OCI-M1 (cell line): ENCODE measurements at regions not wholly inside any gene's neighbourhood (a gene's known extent, or its start where the extent isn't known, plus 50 kb on each side); places are given as distances from the start of the nearest gene placed in this dataset.
"Not testable (repeated sequence)": the region's sequence is repeated elsewhere in the genome, so short reads cannot be mapped to it uniquely, and the experiment has no call there.

ENCODE experiments used
- DNase-seq: peaks from one replicate; lab custom pipeline; 2025; lab: John Stamatoyannopoulos, UW

DNA sequence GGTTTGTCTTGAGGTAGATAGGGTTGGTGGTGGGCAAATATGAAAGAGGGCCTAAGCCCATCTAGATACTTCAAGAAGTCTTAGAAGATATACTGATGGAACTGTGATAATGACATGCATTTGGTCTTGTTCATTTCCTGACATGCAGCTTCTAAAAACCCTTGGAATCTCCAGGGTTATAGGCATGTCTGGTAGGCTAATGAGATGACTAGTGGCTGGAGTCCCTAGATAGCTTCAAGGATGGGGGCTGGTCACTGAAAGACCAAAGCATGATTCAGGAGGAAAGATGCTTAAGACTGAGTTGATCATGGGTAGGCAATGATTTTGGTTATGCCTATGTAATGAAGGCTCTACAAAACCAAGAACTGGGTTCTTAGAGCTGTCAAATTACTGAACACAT, 217.9 kb upstream of the MOCS1 start:
- DNase-seq, result no peak

DNA sequence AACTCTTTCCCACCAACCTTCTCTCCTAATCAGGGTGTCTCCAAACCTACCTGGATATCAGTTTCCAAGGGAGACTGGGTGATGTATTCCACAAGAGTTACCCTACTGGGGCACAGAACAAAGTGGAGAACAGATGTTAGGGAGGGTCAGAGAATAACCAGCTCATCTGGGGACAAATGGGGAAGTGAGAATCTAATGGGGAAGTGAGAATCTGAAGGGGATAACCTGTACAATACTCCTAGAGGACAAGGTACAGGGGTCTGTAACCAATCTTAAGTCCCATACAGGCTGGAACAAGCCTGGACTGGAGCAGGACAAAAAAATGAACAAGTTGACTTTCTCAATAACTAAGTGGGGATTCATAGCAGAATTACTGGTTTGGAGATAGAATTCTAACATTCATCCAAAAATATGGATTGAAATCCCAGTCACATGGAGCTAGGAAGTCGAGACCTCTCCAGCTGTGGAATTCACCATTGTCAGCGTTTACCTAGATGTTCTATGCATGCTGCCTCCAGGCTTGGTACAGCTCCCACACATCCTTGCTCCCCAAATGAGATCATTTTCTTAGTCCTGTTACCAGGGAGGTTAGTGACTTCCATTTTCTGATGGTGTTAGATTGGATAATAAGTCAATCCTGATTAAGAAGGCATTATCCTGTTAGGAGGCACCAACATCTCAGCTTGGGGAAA, 214.8 kb upstream of the MOCS1 start:
- DNase-seq, result peak; percentile 50

DNA sequence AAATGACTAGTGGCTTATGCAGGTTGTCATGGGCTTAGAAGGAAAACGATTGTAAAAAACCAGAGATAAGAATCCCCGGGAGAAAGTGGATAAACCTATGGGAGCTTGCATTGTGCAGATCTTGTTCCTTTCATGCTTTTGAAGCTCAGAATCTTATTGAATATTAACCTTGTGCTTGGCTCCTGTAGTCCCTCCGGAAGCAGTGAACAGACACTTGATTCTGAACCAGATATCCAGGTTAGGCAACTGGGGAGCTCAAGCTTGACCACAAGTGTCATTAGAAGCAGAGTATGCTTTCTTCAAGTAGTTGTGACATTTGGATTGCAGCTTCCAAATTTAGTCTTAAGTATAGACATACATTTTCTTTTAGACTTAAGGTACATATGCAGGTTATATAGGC, 212.6 kb upstream of the MOCS1 start:
- no peak for DNase-seq

DNA sequence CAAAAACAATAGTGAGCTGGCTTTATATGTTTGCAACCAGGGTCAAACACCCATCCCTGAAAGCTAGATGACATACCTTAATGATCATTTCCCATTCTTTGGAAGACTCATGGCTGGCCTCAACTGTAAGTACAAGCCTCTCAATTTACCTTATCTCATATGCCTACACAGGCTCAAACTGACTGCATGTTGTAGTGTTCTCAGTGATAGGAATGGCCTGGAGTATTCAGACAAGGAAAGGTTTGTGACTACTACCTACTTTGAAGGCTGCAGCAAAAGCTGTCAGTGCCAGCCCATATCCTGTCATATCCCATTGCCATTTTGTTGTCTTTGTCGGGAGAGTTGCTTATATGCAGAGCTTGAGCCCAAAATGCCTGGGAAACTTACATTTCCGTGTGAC, 205.2 kb upstream of the MOCS1 start:
- DNase-seq, result peak; percentile 18

DNA sequence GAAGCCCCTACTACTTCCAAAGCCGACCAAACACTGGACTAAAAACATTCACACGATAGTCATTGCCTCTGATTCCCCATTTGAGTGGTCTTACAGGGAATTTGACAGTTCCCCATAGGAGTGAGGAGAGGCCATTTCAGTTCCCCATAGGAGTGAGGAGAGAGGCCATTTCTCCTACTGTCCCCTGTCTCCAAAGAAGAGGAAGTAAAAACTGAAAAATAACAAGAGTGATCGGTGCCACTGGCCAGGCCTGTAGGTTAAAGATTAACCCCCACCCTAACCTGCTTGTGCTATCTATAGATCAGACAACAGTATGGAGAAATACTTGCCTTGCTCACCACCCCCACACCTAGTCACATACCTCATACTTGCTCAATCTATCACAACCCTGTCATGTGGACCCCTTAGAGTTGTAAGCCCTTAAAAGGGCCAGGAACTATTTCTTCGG, 204.0 kb upstream of the MOCS1 start:
- peak; percentile 79 for DNase-seq

DNA sequence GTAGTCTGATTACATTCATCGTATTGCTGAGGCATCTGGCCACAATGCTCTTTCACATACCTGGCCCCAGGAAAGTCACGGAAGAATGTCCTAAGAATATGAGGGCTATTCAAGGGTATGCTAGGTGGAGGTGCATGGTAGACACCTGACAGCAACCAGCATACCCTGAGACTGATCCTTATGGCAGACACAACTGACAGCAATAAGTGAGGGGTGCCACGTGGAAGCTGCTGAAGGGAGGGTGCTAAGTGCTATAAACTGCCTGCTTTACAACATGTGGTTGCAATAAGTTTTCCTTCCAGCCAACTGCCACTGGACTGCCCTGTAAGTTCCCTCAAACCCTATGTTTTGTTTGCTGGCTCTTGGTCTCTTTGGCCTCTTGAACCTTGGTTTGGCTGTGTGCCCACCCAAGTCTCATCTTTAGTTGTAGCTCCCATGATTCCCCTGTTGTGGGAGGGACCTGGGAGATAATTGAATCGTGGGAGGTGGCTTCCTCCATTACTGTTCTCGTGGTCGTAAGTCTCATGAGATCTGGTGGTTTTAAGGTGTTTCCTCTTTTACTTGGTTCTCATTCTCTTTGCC, 201.3 kb upstream of the MOCS1 start:
- peak; percentile 73 for DNase-seq

DNA sequence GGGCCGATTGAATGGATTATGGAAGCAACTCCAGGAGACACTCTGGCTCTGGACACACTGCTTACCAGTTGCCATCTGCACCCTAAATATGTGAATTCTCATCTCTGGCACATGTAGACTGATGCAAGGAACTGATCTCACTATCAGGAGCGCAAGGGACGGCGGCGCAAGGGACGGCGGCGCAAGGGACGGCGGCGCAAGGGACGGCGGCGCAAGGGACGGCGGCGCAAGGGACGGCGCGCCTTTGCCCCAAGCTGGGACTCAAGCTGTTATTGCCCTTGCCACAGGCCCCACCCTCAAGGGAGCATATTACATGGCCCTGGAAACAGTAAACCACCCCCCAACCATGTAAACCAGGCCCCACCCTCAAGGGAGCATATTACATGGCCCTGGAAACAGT, 199.7 kb upstream of the MOCS1 start:
- not testable (repeated sequence) for DNase-seq

DNA sequence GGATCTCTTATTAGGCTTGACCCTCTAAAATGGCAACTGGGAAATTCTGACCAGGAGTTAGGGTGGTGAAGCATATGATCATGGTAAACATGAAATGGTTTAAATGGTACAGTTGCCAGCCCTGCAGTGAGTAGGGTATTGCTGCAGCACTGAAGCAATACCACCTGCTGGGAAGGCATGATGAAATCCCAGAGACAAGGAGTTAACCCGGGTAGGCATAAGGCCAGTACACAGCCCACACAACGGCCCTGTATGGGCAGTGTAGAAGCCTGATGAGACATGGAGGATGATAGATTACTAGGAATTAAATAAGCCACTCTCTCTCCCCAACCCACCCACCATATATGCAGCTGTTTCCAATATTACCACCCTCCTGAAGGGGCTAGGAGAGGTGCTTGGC, 197.4 kb upstream of the MOCS1 start:
- no peak for DNase-seq

DNA sequence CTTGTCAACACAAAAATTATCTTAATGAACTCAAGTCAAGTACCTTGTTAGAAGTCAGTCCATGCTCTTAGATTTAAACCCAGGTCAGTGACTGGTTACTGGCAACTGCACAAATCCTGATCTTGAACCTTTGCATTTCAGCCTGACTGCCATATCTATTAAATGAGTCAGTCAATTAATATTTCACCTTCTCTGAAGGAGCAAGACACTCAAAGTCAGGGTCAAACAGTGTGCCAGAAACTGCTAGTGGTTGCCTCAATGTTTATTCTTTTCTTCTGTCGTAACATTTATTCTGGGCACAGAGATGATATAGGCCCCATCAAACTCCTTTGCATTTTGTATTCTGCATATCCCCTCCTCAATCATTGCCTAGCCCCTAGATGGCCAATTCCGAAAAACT, 193.9 kb upstream of the MOCS1 start:
- no peak for DNase-seq

DNA sequence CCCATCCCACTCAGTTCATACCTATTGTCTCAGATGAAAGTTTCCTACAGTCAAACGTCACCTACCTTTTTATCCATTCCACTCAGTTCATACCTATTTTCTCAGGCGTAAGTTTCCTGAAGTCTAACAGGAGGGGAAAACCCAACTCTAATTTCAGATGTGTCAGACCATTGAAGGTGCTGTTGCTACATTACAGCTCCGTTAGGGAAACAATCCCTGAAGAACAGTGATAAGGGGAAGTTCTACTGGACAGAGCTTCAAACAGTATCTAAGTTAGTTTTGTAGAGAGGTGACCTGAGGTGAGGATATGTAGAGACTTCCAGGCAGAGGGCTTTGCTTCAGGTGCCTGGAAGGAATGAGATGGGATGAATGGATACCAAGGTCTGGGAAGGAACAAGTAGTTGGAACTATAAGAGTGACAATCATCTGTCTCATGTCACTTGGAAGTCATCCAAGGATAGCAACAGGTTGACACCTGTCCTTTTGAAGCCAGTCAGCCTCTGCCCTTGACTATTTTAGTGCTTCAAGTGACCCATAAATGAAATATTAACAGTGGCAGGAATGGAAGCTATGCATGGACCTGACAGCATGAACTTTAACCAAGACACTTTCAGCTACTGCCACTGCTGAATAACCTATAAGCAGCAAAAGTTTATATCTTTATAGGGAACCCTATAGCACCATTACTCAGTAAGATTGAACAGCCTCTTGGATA, 191.6 kb upstream of the MOCS1 start:
- no peak for DNase-seq

DNA sequence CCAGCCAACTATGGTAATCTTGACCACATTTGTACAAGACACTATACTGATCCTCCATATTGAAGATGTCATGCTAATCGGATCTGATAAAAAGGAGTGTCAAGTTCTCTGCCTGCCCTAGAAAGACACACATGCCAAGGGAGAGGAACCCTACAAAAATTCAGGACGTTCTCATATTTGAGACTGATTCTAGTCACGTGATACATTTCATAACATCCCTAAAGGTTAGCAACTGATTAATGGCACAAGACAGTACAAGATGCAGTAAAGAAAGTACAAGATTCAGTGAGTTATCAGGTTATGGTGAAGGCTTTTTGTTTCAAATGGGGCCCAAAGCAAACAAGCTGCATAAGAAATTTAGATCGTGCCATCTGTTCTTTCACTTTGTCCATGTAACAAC, 190.7 kb upstream of the MOCS1 start:
- no peak for DNase-seq

DNA sequence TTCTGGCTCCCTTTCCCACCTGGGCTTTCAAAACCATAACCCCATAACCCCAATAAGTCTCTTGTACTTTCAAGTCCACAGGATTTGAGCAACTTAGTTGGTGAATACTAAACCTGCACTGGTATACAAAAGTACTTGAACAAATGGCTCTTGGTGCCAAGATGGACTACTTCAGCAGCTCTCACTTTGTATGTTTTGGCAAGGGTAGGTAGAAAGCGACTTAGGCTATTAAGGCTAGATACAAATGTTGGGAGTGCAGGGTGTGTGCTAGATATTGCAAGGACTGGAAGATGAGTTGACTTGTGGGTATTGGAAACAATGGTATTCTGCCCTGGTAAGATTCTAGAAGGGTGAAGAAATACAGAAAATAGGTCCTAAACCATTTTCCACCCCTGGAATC, 182.6 kb upstream of the MOCS1 start:
- no peak for DNase-seq

DNA sequence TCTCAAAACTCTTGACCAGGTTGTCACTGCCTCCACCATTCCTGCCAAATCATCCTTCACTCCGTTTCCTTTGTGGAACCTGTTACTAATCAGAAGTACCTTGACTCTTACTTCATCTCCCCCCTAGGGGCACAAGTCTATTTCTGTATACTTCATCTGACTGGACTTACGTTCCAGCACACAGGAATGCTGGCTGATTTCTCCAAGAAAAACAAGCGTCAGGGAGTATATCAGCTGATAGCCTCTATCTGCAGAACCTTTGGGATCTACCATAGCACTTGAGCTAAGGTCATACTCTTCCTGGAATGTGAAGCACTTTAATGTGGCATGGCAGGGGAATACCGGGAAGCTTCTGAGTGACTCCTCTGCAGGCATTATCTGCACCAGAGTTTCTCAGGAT, 178.1 kb upstream of the MOCS1 start:
- DNase-seq, result no peak

DNA sequence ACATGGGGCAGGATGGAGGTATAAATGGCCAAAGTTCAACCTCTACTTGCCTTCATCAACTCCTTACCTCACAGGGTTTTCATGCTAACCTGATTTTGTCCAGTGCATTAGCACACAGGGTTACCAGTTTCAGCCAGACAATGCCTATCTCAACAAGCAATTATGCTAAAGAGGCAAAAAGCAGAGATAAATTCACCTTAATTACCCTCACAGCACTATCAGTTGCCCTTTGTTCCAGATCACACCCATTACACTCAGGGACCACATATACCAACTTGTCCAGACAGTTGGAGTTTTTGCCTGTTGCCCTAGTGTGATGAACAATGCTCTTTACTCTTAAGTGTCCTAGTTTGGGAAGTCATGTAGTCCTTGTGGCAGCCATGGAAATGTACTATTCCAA, 174.5 kb upstream of the MOCS1 start:
- DNase-seq, result no peak

DNA sequence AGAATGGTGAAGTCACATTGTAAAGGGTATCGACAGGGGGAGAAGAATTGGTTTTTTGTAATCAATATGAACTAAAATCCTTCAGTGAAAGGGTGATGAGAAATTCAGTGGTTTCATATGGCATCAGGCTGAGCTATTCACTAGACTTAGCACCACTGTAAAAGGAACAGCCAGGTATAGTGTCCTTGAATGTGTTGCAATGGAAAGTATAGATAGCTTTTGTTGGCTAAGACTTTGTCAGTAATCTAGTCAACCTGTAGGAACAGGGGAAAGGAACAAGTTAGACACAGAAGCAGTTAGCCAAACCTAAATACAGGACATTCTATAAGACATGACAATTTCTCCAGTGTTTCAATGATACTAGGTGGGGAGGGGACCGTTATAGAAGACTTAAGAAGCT, 172.6 kb upstream of the MOCS1 start:
- no peak for DNase-seq

DNA sequence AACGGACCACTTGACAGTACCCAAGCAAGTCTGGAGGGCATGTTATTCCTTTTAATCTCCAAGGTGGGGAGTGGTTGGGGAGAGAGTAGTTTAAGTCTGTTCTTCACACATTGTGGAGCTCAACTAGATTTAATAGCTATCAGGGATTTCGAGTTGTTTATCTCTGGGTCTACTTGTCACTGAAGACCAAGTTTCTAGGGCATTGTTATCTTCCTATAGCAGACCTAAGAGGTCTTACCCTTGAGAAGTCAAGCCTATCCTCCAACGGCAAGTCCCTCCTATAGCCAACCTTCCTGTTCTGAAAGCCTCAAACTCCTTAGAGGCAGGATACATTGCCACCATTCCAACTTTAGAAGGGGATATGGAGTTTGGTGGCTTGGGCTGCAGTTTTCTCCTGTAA, 164.5 kb upstream of the MOCS1 start:
- no peak for DNase-seq

DNA sequence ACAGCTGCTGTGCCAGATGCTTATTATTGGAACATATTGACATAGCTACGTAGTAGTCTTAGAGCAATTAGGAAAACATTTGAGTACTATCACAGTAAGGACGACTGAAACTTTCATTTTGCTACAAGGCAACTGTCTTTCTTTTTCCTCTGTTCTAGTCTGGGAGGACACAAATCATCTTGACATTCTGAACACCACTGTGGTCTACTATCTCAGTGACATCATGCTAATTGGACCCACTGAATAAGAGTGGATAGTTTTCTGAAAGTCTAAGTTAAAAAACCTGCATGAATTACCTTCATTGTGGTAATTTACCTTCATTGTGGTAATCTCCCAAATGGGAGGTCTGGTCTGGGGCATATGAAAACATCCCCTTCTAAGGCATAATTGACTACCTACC, 163.3 kb upstream of the MOCS1 start:
- DNase-seq, result peak; percentile 37

DNA sequence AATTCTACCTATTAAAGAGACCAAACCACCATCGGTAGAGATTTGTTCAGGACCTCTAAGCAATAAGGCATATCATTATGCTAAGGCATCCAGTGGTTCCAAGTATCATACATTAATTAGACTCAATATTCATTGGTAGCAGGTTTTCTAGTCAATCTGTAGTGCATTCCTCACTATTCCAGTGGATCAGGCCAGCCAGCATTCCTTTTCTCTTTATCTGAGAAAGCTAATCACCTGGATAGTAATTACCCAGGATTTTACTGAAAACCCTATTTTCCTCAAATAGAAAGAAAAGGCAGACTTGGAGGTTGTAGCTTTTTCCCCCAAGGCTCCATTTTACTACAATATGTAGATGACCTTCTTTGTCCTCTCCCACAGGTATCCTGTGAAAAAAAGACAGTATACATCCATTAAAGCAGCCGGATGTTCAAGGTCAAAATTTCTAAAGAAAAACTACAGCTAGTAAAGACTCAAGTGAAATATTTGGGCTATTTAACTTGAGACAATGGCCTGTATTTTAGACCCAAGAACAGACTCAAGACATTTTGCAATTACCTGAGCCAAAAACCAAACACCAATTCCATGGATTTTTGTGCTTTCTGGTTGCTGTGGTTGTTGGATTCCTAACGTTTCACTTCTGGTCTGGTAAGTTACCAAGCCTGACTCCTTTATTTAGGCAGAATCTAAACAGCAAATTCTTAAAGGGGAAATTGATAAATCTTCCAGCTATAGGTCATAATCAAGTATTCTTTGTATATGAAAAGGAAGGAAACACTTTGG, 149.1 kb upstream of the MOCS1 start:
- DNase-seq, result peak; percentile 12

DNA sequence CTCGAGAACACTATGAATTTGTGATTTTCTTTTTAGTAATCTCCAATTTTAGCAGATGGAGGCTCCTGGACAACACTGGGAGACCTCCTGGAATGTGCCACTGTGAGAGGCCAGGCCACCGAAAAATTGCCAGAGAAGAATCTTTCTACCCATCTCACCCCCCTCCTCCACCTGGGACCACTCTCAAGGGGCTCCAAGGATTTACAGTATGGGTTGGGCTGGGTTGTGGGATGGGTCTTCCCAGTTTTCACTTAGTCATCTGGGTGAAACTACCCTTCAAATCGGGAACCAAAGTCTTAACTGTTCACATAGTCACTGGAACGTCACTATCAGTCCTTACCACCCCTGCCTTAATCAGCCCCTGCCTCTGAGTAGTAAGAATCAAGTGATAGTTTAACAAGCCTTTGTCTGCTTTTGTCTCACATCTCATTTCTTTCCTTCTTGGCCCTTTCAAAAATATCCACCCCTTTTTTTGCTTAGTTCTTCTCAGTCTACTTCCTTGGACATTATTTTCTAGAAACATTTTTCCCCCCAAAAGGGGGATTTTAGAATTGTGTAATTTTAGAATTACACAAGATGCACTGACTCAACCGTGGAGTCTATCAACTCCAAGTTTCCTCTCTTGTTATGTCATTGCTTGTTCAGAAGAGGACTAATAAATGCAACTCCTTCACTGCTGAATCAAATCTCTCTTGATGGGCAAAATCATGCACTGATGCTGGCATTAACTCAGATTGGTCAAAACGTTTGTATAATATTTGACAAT, 148.2 kb upstream of the MOCS1 start:
- no peak for DNase-seq

DNA sequence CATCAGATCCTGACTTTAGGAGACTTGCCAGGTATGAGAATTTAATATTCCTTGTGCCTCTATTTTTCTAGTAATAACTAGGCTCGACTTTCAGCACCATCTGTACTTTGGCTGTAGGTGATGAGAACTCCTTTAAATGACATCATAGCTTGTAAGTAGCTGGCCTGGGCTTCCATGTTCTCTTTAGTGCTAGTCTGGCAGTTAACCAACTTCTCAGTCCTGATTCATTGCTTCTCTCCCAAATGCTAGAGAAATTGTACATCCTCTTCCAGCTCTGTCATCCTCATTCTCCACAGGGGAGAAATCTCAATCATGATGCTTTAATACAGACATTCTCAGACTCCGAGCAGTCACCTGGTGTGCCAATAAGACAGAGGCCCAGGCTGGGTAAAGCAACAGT, 143.5 kb upstream of the MOCS1 start:
- DNase-seq, result no peak

DNA sequence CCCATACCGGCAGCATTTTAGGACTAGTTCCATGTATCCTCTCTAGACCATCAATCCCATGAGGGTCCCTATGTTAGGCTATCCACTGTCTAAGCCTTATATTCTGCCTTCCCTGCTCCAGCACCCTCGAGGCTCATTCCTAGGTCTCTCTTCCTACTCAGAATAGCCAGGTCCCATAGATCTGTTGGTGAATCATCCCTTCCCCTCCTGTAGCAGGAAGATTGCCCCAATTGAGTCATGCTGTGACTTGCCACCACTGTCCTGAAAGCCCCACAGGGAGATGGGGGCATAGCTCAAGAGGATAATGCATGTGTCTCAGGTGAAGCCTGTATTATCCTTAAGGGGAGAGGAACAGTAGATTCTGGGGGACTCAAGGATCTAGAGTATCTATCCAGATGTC, 143.1 kb upstream of the MOCS1 start:
- no peak for DNase-seq

DNA sequence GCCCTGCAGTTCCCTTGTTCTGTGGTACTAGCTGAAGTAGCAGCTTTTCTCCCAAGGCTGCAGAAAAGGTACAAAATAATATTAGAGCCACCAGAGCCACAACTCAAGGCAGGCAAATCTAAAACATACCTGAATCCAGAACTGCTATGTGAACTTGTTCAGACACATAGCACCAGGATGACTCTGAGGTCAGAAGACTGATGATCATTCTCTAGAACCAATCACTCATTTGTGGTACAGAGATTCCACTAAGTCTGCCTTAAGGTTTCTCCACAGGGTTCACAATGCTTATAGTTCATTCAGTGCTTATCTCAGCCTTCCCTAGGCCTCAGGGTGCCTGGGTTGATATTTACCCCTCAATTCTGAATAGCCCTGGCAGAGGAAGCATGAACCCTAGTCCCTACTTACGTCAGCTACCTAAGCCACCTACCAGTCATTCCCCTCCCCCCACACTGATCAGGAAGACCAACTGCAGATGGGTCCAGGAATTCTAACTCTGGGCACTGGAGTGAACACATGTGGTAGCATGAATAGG, 140.9 kb upstream of the MOCS1 start:
- no peak for DNase-seq
